HT1080 (cell line): ENCODE measurements at regions not wholly inside any gene's neighbourhood (a gene's known extent, or its start where the extent isn't known, plus 50 kb on each side); places are given as distances from the start of the nearest gene placed in this dataset.
"Not testable (repeated sequence)": the region's sequence is repeated elsewhere in the genome, so short reads cannot be mapped to it uniquely, and the experiment has no call there.

Source experiments
- DNase-seq: peaks from one replicate; pipeline ENCODE4 v3.0.0-alpha.2; 2015; ENCODE audit warnings: low read depth

DNA sequence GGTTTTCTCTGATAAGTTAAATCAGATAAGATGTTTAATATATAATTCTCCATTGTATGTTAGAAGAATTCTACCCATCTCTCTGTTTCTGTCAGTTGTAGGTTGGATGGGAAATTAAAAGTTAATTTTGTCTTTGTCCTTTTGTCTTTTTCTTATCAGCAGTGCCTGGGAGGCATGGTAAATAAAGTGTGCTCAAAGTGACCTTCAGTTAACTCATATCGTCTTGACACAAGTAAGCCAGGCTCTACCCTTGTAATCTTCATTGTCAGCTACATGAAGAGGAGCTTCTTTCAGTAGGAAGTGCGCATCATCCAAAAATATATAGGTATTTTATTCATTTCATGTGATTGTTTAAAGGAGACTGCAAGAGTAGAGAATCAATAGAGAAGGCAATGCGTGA is 138.9 kb upstream of the NRIP1 start:
- DNase-seq: no peak

DNA sequence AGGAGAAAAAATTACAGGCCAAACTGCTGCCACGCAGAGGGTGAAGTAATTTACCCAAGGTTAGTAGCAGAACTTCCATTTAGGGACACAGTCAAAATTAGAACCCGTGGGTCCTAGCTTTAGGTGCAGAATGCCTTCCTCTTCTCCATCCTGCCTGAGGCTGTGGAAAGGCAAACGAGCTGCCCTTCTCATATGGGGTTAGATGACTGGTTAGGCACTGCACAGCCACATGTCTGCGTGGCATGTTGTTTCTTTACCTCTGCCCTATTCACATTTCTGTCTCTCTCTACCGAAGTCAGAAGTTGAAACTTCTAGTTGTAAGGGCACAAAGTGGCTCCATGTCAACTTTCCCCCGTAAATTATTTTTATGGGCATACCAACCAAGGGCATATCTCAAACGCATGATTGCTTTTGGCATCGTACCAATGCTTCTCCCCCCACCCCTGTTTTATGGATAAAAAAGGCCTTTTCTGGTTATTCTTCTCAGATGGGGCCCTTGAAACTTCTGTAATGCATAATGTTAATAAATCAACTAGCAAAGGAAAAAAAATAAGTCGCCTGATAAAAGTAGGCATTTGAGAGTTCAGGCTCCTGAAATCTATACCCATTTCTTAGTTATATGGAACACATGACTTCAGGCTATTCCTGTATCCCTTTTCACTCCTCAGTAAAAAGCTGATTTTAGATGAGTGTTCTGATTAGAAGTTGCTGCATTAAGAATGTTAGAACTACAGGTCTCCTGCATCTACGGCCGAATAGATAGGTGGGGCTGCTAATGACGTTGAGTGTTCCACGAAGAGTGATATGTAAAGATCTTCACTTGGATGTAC is 139.6 kb upstream of the NRIP1 start:
- no peak for DNase-seq

DNA sequence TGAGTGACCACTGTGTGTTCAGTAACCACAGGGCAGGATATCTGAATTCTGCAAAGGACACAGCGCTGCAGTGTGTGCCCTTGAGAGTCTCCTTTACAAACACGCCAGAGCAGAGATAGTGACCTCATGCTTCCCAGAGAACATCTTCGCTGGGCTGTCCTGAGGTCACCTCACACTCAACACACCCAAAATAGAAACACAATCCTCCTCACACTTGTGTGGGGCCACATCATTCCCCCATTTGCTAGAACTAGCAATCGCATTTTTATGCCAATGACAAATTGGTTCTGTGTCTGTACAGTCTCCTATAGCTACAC is 140.1 kb upstream of the NRIP1 start:
- DNase-seq: no peak

DNA sequence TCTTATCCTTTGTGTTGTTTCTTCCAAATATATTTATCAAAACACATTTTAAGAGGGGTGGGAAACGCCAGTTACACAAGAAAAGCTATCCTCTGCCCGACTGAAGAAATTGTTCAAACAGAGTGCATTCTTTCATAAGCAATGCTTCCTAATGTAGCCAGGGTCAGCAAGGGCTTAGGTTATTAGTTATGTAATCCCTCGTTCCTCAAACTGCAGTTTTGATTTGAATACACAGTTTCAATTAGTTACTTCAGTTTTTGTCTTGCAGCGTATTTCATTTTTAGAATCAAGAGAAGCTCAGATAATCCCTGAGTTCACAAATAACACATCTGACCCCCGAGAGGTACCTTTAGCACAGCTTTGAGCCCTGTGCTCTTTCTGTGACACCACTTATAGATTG is 141.7 kb upstream of the NRIP1 start:
- DNase-seq: no peak

DNA sequence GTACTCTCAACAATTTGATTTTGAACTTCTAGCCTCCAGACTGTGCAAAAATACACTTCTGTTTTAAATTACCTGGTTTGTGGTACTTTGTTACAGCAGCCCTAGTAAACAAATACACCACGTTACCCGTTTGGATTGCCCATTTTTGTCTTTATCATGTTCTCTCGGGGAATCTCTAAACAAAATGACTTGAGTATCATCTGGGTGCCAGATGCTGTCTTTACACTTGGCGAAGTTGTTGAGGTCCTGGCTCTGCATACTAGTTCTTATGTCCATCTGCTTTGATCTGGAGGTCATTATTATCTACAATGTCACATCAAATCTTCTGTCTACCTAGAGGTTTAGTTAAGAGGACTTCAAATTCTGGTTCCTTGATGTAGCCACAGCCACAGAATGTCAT is 142.4 kb upstream of the NRIP1 start:
- DNase-seq: no peak

DNA sequence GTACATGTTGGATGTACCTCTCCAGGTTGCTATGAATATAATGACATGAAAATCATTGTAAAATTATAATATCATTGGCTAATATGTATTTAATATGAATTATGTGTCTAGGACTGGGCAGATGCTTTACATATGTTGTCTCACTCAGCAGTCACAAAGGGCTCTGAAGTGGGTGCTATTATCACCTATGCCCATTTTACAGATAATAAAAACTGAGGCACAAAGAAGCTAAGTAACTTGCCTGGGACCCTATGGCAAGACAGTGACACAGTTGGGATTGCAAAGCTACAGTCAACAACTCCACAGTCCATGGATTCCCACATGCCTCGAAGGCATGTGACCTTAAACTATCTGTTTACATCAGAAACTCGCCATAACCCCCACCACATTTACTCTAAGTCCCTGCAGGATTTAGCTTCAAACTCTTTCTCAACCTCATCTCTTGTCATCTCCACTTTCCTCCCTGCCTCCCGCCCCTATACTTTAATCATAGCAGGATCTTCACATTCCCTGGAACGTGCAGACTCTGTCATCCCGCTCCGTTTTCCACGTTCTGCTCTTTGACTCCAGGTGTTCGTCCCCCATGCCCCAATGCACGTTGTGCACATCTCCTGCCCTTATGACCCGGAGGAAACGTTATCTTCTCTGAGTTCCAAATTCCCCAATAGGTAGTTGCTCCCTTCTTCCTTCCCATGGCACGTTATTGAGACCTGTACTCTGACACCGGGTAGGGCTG is 143.0 kb upstream of the NRIP1 start:
- no peak for DNase-seq

DNA sequence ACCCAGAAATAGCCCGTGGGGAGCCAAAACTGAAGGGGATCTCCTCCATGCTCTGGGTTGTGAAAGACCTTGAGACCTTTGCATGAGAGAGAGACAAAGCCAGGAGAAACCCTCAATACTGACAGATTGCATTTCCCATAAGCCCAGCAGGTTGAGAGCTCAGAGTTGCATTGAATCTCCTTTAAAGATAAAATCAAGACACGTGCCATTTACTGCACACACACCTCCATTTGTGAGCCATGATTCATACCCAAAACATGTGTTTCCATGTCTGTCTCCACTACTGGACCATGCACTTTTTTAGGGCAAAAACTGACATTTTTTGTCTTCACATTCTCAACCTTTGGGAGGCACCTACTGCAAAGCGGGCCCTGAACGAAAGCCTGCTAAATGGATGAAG is 144.0 kb upstream of the NRIP1 start:
- DNase-seq: no peak

DNA sequence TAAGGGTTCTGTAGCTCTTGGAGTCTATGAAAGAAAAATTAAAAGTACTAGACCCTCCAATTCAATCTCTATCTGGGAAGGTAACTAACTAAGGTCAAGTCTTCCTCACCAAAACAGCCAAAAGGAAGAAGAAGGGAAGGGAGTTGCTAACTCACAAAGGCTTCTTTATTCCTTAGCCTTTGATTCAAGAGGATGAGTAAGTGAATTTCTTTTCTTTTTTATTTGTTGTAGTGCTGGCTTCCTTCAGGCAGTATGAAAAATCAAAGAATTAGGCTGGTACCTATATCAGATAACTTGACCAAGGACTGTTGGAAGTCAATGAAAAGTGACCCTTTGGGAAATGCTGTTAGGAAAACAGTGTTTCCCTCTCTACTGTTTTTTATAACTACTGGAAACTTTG is 144.4 kb upstream of the NRIP1 start:
- peak; percentile 17 for DNase-seq

DNA sequence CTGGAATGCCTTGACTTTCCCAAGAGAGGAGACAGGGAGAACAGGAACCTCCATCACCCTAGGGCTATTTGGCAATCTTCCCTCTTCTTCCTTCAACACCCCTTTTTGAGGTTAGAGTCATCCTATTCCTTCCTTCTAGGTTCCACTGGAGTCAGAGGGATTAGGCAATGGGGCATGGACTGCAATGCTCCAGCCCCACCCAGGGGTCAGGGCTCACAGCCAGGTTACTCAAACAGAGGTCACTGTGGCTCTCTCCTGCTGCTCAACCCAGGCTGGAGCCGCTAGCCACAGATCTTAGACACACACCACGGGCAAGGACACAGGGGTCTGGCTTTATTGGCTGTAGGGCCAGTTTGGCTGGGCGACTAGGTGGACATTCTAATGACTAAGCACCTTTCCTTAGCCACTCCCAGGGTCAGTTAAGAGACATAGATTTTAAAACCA is 145.5 kb upstream of the NRIP1 start:
- DNase-seq: peak; percentile 51

DNA sequence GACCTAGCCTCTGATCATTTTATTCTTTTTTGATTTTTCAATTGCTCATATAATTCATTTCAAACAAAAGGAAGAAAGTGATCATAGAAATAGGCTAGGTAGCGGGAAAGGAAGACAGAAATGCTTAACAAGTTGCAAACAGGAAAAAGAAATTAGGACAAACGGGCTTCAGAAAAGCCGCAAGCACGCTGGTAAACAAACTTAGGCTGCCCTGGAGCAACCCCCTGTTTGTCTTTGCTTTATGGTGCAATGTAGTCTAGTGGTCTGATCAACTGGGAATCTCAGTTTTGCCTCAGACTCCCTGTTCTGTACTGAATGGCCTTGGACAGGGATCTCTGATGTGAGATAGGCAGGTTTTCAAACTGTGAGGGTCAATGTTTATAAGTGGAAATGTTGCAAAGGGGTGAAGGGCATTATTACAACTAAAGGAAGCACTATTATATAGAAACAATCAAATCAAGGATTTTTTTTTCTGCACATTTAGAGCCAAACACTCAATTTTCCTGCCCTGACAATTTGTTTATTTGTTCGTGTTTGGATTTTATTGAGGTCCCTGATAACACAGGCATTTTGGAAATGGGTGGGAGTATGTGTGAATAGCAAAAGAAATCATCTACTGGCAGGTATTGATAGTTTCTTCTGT is 146.8 kb upstream of the NRIP1 start:
- no peak for DNase-seq

DNA sequence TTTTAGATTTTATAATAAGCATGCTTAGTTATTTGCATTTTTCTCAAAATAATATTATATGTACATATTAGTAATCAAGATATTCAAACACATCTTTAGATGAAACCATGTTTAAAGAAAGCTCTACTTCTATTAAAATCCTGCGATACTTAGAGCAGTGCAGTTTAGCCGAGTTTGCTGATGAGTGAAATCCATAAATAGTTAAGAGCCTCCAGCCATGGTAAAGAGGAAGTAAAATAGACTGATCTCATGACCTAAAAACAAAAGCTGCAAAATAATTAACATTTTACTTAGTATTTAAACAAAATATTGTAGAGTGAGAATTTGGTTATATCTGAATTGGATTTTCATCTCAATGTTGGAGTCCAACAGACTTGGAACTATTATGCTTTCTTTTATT is 147.4 kb upstream of the NRIP1 start:
- no peak for DNase-seq

DNA sequence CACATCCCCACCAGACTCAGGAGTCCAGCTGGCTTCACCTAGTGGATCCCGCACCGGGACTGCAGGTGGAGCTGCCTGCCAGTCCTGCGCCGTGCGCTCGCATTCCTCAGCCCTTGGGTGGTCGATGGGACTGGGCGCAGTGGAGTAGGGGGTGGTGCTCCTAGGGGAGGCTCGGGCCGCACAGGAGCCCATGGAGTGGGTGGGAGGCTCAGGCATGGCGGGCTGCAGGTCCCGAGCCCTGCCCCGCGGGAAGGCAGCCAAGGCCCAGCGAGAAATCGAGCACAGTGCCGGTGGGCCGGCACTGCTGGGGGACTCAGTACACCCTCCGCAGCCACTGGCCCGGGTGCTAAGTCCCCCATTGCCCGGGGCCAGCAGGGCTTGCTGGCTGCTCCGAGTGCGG is 153.7 kb upstream of the NRIP1 start:
- not testable (repeated sequence) for DNase-seq

DNA sequence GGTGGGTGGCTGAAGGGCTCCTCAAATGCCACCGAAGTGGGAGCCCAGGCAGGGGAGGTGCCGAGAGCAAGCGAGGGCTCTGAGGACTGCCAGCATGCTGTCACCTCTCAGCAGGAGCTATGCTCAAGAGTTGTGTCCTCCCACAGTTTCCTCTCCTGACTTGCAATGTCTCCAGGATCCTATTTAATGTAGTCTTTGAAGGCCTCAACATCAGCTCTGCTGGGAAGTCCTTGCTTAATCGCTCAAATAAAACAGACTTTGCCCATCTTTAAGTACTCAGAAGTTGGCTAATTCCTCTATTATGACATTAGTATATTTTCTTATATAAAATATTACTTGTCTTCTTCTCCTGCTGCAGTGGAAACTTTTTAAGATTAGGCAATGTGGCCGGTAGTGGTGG is 154.2 kb upstream of the NRIP1 start:
- no peak for DNase-seq

DNA sequence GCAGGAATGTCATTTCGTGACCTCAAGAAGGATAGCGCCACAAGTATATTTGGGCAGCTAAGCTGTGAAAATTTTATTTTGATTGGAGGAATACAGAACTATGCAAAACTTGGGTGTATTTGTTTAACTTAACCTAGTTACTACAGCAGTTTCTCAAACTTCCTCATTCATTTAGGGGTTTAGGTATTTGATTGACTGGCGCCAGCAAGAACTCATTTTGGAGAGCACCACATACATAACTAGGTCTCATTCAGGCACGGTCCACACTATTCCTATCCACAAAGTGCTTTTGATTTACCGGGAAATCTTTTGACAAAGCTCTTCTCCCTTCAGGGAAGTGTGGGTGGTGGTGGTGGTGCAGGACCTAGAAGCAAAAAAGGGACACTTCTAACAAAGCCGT is 155.1 kb upstream of the NRIP1 start:
- no peak for DNase-seq

DNA sequence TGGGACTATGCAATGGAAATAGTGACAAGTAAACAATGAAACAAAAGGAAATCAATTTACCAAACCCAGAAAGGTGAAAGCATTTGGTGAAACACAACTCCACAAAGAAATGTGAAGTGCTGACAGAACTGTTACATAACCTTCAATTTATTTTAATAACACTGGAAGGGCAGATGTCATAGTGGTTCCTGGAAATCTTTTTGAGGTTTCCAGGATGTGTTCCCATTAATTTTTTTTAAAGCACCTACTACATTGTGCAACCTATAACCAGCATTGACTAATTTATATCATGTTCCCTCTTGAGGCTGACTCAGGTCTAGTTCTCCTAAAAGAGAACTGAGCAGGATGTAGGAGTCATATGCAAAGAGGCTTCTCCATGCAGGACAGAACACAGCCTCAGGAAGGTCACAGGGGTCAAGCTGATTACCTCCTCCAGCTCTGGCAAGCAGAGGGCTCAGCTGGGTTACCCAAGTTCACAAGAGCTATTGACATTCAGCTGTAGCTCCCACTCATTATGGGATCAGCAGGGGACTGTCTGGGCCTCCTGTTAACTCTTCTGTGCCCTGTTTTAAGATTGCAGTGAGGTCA is 157.1 kb upstream of the NRIP1 start:
- peak; percentile 94 for DNase-seq

DNA sequence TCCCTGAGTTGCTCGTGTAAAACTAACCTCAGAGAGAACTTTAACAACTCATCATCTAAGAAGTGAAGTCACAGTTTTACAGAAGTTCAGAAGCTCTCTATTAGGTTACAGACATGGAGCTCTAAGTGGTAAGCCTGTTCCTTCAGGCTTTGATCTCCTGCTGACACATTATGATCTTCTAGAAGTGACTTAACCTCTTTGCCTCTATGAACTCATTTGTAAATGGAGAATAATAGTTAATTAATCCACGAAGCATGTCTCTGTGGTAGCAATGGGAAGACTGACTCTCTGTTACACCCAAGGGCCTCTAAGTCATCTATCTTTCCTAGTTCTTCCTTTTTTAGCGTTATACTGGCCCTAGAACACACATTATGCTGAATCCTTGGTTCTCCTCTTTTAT is 157.9 kb upstream of the NRIP1 start:
- peak; percentile 83 for DNase-seq

DNA sequence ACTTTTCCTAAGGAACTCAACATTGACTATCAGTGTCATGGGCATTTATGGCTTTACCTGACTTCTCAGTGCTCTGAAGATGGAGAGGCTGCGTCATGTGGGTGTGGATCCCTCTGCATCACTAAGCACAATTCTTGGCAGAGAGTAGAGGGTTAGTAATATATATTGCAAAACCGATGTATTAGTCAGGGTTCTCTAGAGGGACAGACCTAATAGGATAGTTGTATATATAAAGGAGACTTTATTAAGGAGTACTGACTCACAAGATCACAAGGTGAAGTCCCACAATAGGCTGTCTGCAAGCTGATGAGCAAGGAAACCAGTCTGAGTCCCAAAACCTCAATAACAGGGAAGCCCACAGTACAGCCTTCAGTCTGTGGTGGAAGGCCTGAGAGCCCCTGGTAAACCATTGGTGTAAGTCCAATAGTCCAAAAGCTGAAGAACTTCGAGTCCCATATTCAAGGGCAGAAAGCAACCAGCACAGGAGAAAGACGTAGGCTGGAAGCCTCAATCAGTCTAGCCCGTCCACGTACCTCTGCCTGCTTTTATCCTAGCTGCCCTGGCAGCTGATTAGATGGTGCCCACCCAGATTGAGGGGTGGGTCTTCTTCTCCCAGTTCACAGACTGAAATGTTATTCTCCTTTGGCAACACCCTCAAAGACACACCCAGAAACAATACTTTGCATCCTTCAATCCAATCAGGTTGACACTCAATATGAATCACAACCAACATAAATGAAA is 159.7 kb upstream of the NRIP1 start:
- peak; percentile 98 for DNase-seq

DNA sequence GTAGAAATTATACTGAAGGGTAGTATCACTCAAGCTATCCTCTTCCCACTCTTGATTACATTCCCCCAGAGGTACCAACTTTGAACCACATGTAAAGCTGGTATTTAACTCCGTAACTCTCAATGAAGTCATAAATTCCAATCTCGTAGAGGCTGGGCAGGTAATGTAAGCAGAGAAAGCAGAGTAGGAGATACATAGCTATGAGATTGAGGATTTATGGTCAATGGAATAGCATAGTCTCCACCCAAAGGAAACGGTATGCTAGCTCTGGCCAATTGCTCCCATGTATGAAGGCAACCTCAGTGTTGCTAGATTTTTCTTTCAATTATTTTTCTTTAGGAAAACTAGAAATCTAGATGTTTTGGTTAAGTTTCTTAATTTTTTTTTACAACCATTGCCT is 163.1 kb upstream of the NRIP1 start:
- DNase-seq: no peak

DNA sequence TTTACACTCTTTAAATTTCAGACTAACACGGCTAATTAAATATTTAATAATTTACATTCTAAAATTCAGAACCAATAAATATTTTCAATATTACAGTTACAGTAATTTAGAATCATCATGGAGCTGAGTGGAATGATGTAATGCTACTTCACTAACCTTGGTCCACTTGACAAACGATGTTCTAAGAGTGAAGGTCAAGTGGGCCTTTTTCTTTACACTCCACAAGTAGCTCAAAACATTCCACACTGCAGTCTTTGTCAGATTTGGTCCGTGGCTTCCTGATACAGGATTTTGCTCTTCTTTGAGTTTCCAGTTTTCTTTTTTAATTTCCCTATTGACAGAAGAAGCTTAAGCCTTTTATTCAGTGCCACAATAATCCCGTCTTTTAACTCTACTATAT is 164.6 kb upstream of the NRIP1 start:
- no peak for DNase-seq

DNA sequence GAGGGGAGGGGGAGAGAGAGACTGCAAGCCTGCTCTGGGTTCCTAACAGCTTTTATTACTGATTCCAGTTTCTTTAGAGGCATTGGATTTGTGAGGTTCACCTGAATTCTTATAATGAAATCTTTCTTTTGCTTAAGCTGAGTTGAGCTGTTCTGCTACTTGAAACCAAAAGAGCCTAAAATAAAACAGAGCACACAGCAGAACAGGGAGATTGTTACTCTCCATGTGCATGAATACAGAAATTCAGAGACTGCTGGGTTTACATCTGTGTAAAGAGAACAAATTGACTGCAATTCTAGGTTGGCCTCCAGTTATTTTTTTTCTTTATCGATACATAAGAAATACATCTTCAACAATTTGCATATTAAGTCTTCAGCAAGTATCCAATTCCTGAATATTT is 168.8 kb upstream of the NRIP1 start:
- DNase-seq: no peak

DNA sequence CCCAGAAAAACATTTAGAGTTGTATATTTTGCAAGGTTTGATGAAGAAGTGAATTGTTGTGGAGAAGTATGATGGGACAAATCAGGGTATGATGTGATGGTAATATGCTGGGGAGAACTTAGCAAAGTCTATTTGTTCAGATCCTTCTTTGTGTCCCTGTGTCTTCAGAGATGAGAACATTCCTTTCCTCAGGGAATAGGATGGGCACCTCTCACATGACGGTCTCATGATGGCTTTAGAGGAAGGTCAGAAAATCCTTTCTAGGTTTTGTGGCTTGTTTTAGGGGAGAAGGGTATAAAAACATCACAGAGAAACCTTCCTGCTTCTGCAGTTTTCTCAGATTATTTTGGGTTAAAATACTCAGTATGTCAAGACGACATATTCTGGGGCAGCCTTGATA is 171.3 kb upstream of the NRIP1 start:
- no peak for DNase-seq

DNA sequence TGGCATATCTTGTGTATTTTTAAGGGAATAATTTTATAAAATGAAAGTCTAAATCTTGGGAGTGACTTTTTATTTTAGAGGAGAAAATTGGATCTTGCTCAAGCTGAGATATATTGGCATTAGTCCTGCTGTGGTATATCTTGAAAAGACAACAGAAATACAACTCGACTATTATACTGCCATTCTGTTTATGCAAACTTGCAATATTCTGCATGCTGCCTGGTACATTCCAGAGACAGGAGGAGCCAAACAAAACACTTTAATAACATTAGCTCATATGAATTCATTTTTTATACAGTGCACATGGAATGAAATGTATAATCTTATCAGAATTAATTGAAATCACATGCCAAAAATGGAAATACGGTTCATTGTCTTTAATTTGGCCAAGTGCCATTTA is 176.0 kb upstream of the NRIP1 start:
- no peak for DNase-seq
